T-cell (primary cell): ENCODE measurements at regions not wholly inside any gene's neighbourhood (a gene's known extent, or its start where the extent isn't known, plus 50 kb on each side); places are given as distances from the start of the nearest gene placed in this dataset.

Experiments used
- ATAC-seq, 4 experiments: fragments of 200-7000 bp in 3 of 4; fragments of 150-1000 bp in 1 of 4; cut with Tn5 transposase; replicated peaks in 1 of 4; 1 replicate in 3 of 4; 2 replicates in 1 of 4; pipeline ENCODE4 v1.10.0; 2021; ENCODE audit warnings: moderate library complexity in 3 of 4, mild to moderate bottlenecking in 2 of 4, moderate number of reproducible peaks in 1 of 4
- CTCF ChIA-PET, 2 donors: fragments of 300-600 bp; sonication (Branson Sonifier 250); formaldehyde crosslinking; loops; one replicate each; lab custom pipeline; 2022; ENCODE audit warnings: antibody characterized with exemption in 2 of 2; lab: Charles Lee
- POLR2A ChIA-PET, 2 donors: fragments of 300-600 bp; sonication (Branson Sonifier 250); formaldehyde crosslinking; loops; one replicate each; lab custom pipeline; 2022; ENCODE audit warnings: antibody characterized with exemption in 2 of 2; lab: Charles Lee
- DNase-seq, 35 experiments: peaks; one replicate each; pipeline versions ENCODE4 v3.0.0 to v3.0.0-alpha.2; 2013 to 2023
- H3K27ac ChIP-seq: one replicate; pipeline ENCODE4 v1.5.1; 2013; ENCODE audit warnings: low read length
- H3K27me3 ChIP-seq, 2 experiments: replicated peaks in 1 of 2; 1 replicate in 1 of 2; 2 replicates in 1 of 2; pipeline versions ENCODE4 v1.6.1 to v1.7.0; 2013; ENCODE audit warnings: low read length in 1 of 2, mixed read lengths in 1 of 2; ENCODE audit not compliant: control insufficient read depth in 2 of 2, insufficient read depth in 2 of 2; ENCODE audit errors: extremely low read depth in 1 of 2
- H3K36me3 ChIP-seq, 2 donors: 1 replicate in 1 of 2; 2 replicates in 1 of 2; pipeline versions ENCODE4 v1.6.1 to v1.7.0; 2013; ENCODE audit warnings: low read length in 1 of 2; ENCODE audit not compliant: control insufficient read depth in 2 of 2, insufficient read depth in 1 of 2; ENCODE audit errors: extremely low read depth in 1 of 2
- H3K4me1 ChIP-seq, 2 experiments: 1 replicate in 1 of 2; 2 replicates in 1 of 2; pipeline versions ENCODE4 v1.6.1 to v1.7.0; 2013; ENCODE audit warnings: low read length in 2 of 2, mixed read lengths in 1 of 2; ENCODE audit not compliant: insufficient read depth in 2 of 2, control insufficient read depth in 1 of 2; ENCODE audit errors: extremely low read depth in 1 of 2
- H3K4me3 ChIP-seq, 2 donors: 1 replicate in 1 of 2; 2 replicates in 1 of 2; pipeline versions ENCODE4 v1.5.1 to v1.7.0; 2013; ENCODE audit warnings: mild to moderate bottlenecking in 2 of 2, low read length in 1 of 2, moderate library complexity in 1 of 2; ENCODE audit not compliant: control insufficient read depth in 1 of 2; ENCODE audit errors: extremely low read depth in 1 of 2
- H3K9me3 ChIP-seq: 2 replicates; pipeline ENCODE4 v1.7.0; 2013
- H3K27ac Mint-ChIP-seq, 2 donors: one replicate each; pipeline ENCODE4 v1.8.0; 2020 to 2021; ENCODE audit warnings: mild to moderate bottlenecking in 2 of 2, mixed read lengths in 2 of 2
- H3K27me3 Mint-ChIP-seq, 2 donors: one replicate each; pipeline ENCODE4 v1.8.0; 2021 to 2022; ENCODE audit warnings: mixed read lengths in 2 of 2
- H3K36me3 Mint-ChIP-seq: one replicate; pipeline ENCODE4 v1.8.0; 2021; ENCODE audit warnings: mixed read lengths
- H3K4me1 Mint-ChIP-seq, 3 donors: one replicate each; pipeline ENCODE4 v1.8.0; 2020 to 2022; ENCODE audit warnings: mixed read lengths in 3 of 3, mild to moderate bottlenecking in 1 of 3
- H3K4me3 Mint-ChIP-seq, 3 donors: one replicate each; pipeline ENCODE4 v1.8.0; 2020 to 2022; ENCODE audit warnings: mild to moderate bottlenecking in 3 of 3, mixed read lengths in 3 of 3, moderate library complexity in 3 of 3
- H3K9me3 Mint-ChIP-seq, 3 donors: one replicate each; pipeline ENCODE4 v1.8.0; 2020 to 2022; ENCODE audit warnings: mixed read lengths in 3 of 3
- WGBS: methylation state at CpG from one replicate; pipeline ENCODE4 v1.1.5; 2013; ENCODE audit warnings: missing lambda C conversion rate; ENCODE audit not compliant: insufficient coverage; 5-methylcytosine and 5-hydroxymethylcytosine counted together

- Histone ChIP-seq H3K4me1 (no peaks in the 10 kb centered on the region), H3K27ac (no peak overlapping the region), H3K9me3 (no peaks in the 10 kb centered on the region), H3K27me3 (no peaks in the 10 kb centered on the region), H3K36me3 (no peaks in the 10 kb centered on the region), H3K4me3 (no peak overlapping the region)
- ChIA-PET POLR2A (no interaction called here), CTCF (no interaction called here)
- Mint-ChIP-seq H3K4me3 (no peak overlapping the region), H3K36me3 (no peaks in the 10 kb centered on the region), H3K4me1 (no peaks in the 10 kb centered on the region), H3K9me3 (no peaks in the 10 kb centered on the region), H3K27me3 (peaks cover 0 to 10% of the 10 kb centered on the region in 2 donors), H3K27ac (no peak overlapping the region)
- WGBS, result no CpG with 5 or more reads among the region's 3 CpGs
- ATAC-seq (no peak), DNase-seq (no peak)
These were observed 424.2 kb downstream of the FGF13 start for GRCh38 chrX:138287205-138287877.

- Mint-ChIP-seq H3K4me1 (no peaks in the 10 kb centered on the region), H3K9me3 (peaks cover 0 to 3% (median 0%) of the 10 kb centered on the region in 3 donors), H3K4me3 (no peak overlapping the region), H3K27me3 (peaks cover 0 to 18% of the 10 kb centered on the region in 2 donors), H3K36me3 (no peaks in the 10 kb centered on the region), H3K27ac (no peak overlapping the region)
- Histone ChIP-seq H3K36me3 (no peaks in the 10 kb centered on the region), H3K4me3 (no peak overlapping the region), H3K9me3 (no peaks in the 10 kb centered on the region), H3K27me3 (no peaks in the 10 kb centered on the region), H3K4me1 (no peaks in the 10 kb centered on the region), H3K27ac (no peak overlapping the region)
- DNase-seq (no peak), ATAC-seq (no peak)
- WGBS, result no CpG with 5 or more reads among the region's 5 CpGs
- CTCF ChIA-PET, result no interaction called here
- POLR2A ChIA-PET, result no interaction called here
These were observed 416.6 kb downstream of the FGF13 start for GRCh38 chrX:138294951-138295350.

GRCh38 chrX:138298268-138298667, 413.2 kb downstream of the FGF13 start:
- POLR2A ChIA-PET, result no interaction called here
- Mint-ChIP-seq H3K4me1 (no peaks in the 10 kb centered on the region), H3K4me3 (no peak overlapping the region), H3K9me3 (peaks cover 0 to 3% (median 0%) of the 10 kb centered on the region in 3 donors), H3K36me3 (no peaks in the 10 kb centered on the region), H3K27me3 (peaks cover 0 to 18% of the 10 kb centered on the region in 2 donors), H3K27ac (no peak overlapping the region)
- CTCF ChIA-PET, result no interaction called here
- no peak overlapping the region for H3K4me3 ChIP-seq
- no peak for DNase-seq
- no peak for ATAC-seq
- H3K9me3 ChIP-seq, result no peaks in the 10 kb centered on the region
- H3K36me3 ChIP-seq, result no peaks in the 10 kb centered on the region
- H3K27me3 ChIP-seq, result no peaks in the 10 kb centered on the region
- H3K27ac ChIP-seq, result no peak overlapping the region
- WGBS, result no CpG with 5 or more reads among the region's 3 CpGs
- H3K4me1 ChIP-seq, result no peaks in the 10 kb centered on the region

- ATAC-seq, result no peak
These were observed 365.7 kb downstream of the FGF13 start for GRCh38 chrX:138345801-138346200.

GRCh38 chrX:138349351-138349750, 362.2 kb downstream of the FGF13 start:
- Histone ChIP-seq H3K36me3 (no peaks in the 10 kb centered on the region), H3K27ac (no peak overlapping the region), H3K9me3 (no peaks in the 10 kb centered on the region), H3K27me3 (no peaks in the 10 kb centered on the region), H3K4me3 (no peak overlapping the region), H3K4me1 (no peaks in the 10 kb centered on the region)
- no peaks in the 10 kb centered on the region for H3K36me3 Mint-ChIP-seq
- no peak overlapping the region for H3K4me3 Mint-ChIP-seq
- H3K27me3 Mint-ChIP-seq, result peaks cover 0 to 9% of the 10 kb centered on the region in 2 donors
- no CpG with 5 or more reads among the region's 3 CpGs for WGBS
- DNase-seq (no peak), ATAC-seq (no peak)
- no peaks in the 10 kb centered on the region for H3K9me3 Mint-ChIP-seq
- POLR2A ChIA-PET, result no interaction called here
- no peak overlapping the region for H3K27ac Mint-ChIP-seq
- CTCF ChIA-PET, result no interaction called here
- H3K4me1 Mint-ChIP-seq, result no peaks in the 10 kb centered on the region

More at GRCh38 chrX:138345801-138346200, 365.7 kb downstream of the FGF13 start:
- DNase-seq, result no peak
- ChIA-PET CTCF (no interaction called here), POLR2A (no interaction called here)
- Histone ChIP-seq H3K36me3 (no peaks in the 10 kb centered on the region), H3K27ac (no peak overlapping the region), H3K4me3 (no peak overlapping the region), H3K9me3 (no peaks in the 10 kb centered on the region), H3K4me1 (no peaks in the 10 kb centered on the region), H3K27me3 (no peaks in the 10 kb centered on the region)
- no peaks in the 10 kb centered on the region for H3K9me3 Mint-ChIP-seq
- H3K27ac Mint-ChIP-seq, result no peak overlapping the region
- H3K4me1 Mint-ChIP-seq, result no peaks in the 10 kb centered on the region
- peaks cover 0 to 4% of the 10 kb centered on the region in 2 donors for H3K27me3 Mint-ChIP-seq
- no peak overlapping the region for H3K4me3 Mint-ChIP-seq
- no peaks in the 10 kb centered on the region for H3K36me3 Mint-ChIP-seq

- H3K4me3 ChIP-seq, result no peak overlapping the region
- Mint-ChIP-seq H3K4me3 (no peak overlapping the region), H3K36me3 (no peaks in the 10 kb centered on the region), H3K4me1 (no peaks in the 10 kb centered on the region), H3K9me3 (peaks cover 5 to 13% (median 5%) of the 10 kb centered on the region in 3 donors), H3K27ac (no peak overlapping the region), H3K27me3 (peaks cover 0 to 9% of the 10 kb centered on the region in 2 donors)
- no peaks in the 10 kb centered on the region for H3K9me3 ChIP-seq
- no peaks in the 10 kb centered on the region for H3K27me3 ChIP-seq
- no peaks in the 10 kb centered on the region for H3K36me3 ChIP-seq
- CTCF ChIA-PET, result no interaction called here
- DNase-seq (no peak), ATAC-seq (no peak)
- no CpG with 5 or more reads among the region's 2 CpGs for WGBS
- H3K4me1 ChIP-seq, result no peaks in the 10 kb centered on the region
- POLR2A ChIA-PET, result no interaction called here
- no peak overlapping the region for H3K27ac ChIP-seq
These were observed 332.6 kb downstream of the FGF13 start for GRCh38 chrX:138378876-138379275.
